OCI-LY3 (cell line): ENCODE measurements at regions not wholly inside any gene's neighbourhood (a gene's known extent, or its start where the extent isn't known, plus 50 kb on each side); places are given as distances from the start of the nearest gene placed in this dataset.

Experiments
- H2AFZ ChIP-seq: fragments of 200-600, 300-600 bp; shearing (Covaris generic); 2 replicates; pipeline ENCODE4 v1.6.0; 2014; ENCODE audit warnings: antibody characterized with exemption, low read depth, low read length
- H3K27ac ChIP-seq: fragments of 200-600, 300-600 bp; sonication (generic); 2 replicates; pipeline ENCODE4 v1.5.1; 2014; ENCODE audit warnings: mild to moderate bottlenecking, low read length, moderate library complexity, mixed read lengths
- H3K27me3 ChIP-seq: fragments of 200-600, 300-600 bp; sonication (generic); 2 replicates; pipeline ENCODE4 v1.6.1; 2014; ENCODE audit warnings: low read depth, low read length, mixed read lengths
- H3K36me3 ChIP-seq: fragments of 200-600, 300-600 bp; sonication (generic); replicated peaks from 2 replicates; pipeline ENCODE3; 2014; ENCODE audit warnings: low read depth, low read length, mixed read lengths
- H3K4me1 ChIP-seq: fragments of 300-600, 200-600 bp; sonication (generic); 2 replicates; pipeline ENCODE4 v1.6.1; 2014; ENCODE audit warnings: low read length, mixed read lengths
- H3K4me2 ChIP-seq: fragments of 200-600, 300-600 bp; sonication (generic); 2 replicates; pipeline ENCODE4 v1.6.1; 2014; ENCODE audit warnings: low read length, mixed read lengths
- H3K4me3 ChIP-seq: fragments of 300-600, 200-600 bp; sonication (generic); 2 replicates; pipeline ENCODE4 v1.5.1; 2014; ENCODE audit warnings: antibody characterized with exemption, mild to moderate bottlenecking, low read length, moderate library complexity
- H3K79me2 ChIP-seq: fragments of 300-600, 200-600 bp; shearing (Covaris generic); 2 replicates; pipeline ENCODE4 v1.6.1; 2014; ENCODE audit warnings: mild to moderate bottlenecking, low read length, mixed read lengths
- H3K9ac ChIP-seq: fragments of 300-600, 200-600 bp; shearing (Covaris generic); 2 replicates; pipeline ENCODE4 v1.6.0; 2014; ENCODE audit warnings: mild to moderate bottlenecking, low read length, moderate library complexity
- H3K9me3 ChIP-seq: fragments of 200-600, 300-600 bp; shearing (Covaris generic); 2 replicates; pipeline ENCODE4 v1.6.1; 2014; ENCODE audit warnings: low read length, mixed read lengths; ENCODE audit not compliant: insufficient read depth
- H4K20me1 ChIP-seq: fragments of 200-600, 300-600 bp; sonication (generic); 2 replicates; pipeline ENCODE4 v1.6.1; 2016; ENCODE audit warnings: low read length, mixed read lengths; ENCODE audit not compliant: insufficient read depth
- EZH2phosphoT487 ChIP-seq: fragments of 200-600 bp; shearing (Covaris generic); IDR thresholded peaks from 2 replicates; pipeline ENCODE4 v1.6.1; 2018; ENCODE audit warnings: antibody characterized with exemption, mixed run types, low read depth
- TF ChIP-seq, protein P1 (sequence below): fragments of 200-600, 300-600 bp; sonication (generic); IDR thresholded peaks from 2 replicates; pipeline ENCODE4 v1.5.1; 2014; ENCODE audit warnings: antibody characterized with exemption, low read length, low read depth

GRCh38 chr17:70230850-70231640 lies 61.7 kb downstream of the KCNJ2 start:
- TF ChIP-seq, protein P1, sequence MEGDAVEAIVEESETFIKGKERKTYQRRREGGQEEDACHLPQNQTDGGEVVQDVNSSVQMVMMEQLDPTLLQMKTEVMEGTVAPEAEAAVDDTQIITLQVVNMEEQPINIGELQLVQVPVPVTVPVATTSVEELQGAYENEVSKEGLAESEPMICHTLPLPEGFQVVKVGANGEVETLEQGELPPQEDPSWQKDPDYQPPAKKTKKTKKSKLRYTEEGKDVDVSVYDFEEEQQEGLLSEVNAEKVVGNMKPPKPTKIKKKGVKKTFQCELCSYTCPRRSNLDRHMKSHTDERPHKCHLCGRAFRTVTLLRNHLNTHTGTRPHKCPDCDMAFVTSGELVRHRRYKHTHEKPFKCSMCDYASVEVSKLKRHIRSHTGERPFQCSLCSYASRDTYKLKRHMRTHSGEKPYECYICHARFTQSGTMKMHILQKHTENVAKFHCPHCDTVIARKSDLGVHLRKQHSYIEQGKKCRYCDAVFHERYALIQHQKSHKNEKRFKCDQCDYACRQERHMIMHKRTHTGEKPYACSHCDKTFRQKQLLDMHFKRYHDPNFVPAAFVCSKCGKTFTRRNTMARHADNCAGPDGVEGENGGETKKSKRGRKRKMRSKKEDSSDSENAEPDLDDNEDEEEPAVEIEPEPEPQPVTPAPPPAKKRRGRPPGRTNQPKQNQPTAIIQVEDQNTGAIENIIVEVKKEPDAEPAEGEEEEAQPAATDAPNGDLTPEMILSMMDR: no peak
- no peak for TF ChIP-seq EZH2phosphoT487
- no peaks in the 10 kb centered on the region for H3K4me1 ChIP-seq

DNA sequence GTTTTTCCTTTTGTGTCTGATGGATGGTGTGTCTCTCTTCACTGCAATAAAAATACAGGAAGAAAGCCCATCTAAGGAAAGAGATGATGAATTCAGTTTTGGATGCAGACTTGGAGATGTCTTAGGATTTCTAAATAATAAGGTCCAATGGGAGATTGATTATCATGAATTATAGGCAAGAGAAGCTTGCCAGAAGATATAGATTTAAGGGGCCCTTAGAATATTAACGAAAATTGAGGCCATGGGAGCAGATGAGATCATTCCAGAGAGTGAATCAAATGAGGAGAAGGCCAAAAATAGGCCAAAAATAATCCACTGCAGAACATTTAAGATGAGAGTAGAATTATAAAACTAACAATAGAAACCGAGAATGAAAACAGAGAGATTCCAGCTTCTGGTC lies 63.1 kb downstream of the KCNJ2 start:
- H3K4me3 ChIP-seq: no peak overlapping the region
- H2AFZ ChIP-seq: no peak overlapping the region
- H3K36me3 ChIP-seq: no peaks in the 10 kb centered on the region
- TF ChIP-seq EZH2phosphoT487: no peak
- TF ChIP-seq, protein P1: no peak
- no peak overlapping the region for H3K9ac ChIP-seq
- no peaks in the 10 kb centered on the region for H4K20me1 ChIP-seq
- no peak overlapping the region for H3K4me2 ChIP-seq
- H3K27me3 ChIP-seq: no peaks in the 10 kb centered on the region
- no peaks in the 10 kb centered on the region for H3K79me2 ChIP-seq
- H3K9me3 ChIP-seq: no peaks in the 10 kb centered on the region
- H3K4me1 ChIP-seq: no peaks in the 10 kb centered on the region
- no peak overlapping the region for H3K27ac ChIP-seq

More at GRCh38 chr17:70230850-70231640, 61.7 kb downstream of the KCNJ2 start:
- H3K27me3 ChIP-seq: no peaks in the 10 kb centered on the region
- H3K27ac ChIP-seq: no peak overlapping the region
- H3K79me2 ChIP-seq: no peaks in the 10 kb centered on the region
- H2AFZ ChIP-seq: no peak overlapping the region
- H3K36me3 ChIP-seq: no peaks in the 10 kb centered on the region
- no peak overlapping the region for H3K9ac ChIP-seq
- no peaks in the 10 kb centered on the region for H4K20me1 ChIP-seq
- H3K4me2 ChIP-seq: no peak overlapping the region
- no peak overlapping the region for H3K4me3 ChIP-seq
- H3K9me3 ChIP-seq: no peaks in the 10 kb centered on the region

DNA sequence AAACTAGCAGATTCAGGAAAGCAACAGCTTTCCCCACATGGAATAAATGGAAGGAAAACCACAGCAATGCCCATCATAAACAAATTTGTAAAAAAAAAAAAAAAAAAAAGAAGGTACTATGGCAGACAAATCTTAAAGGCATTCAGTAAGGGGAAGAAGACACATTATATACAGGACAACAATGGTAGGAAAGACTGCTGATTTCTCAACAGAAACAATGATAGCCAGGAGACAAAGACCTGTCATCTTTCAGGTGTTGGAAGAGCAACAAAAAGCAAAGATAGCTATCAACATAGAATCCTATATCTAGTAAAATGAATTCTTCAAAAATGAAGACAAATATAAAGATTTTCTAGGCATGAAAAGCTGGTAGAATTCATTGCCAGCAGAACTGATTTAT lies 65.9 kb downstream of the KCNJ2 start:
- Histone ChIP-seq H3K27ac (no peak overlapping the region), H3K27me3 (no peaks in the 10 kb centered on the region), H3K9ac (no peak overlapping the region), H4K20me1 (no peaks in the 10 kb centered on the region), H3K4me3 (no peak overlapping the region), H3K79me2 (no peaks in the 10 kb centered on the region), H2AFZ (no peak overlapping the region), H3K4me2 (no peak overlapping the region), H3K9me3 (no peaks in the 10 kb centered on the region), H3K36me3 (no peaks in the 10 kb centered on the region), H3K4me1 (no peaks in the 10 kb centered on the region)
- no peak for TF ChIP-seq EZH2phosphoT487
- TF ChIP-seq, protein P1: no peak

- H3K4me1 ChIP-seq: peaks cover 6% of the 10 kb centered on the region; the same call in 1 of the 2 replicates
- no peaks in the 10 kb centered on the region for H4K20me1 ChIP-seq
- no peak for TF ChIP-seq EZH2phosphoT487
- TF ChIP-seq, protein P1: no peak
- H3K27ac ChIP-seq: no peak overlapping the region
- H3K4me3 ChIP-seq: no peak overlapping the region
- no peak overlapping the region for H3K4me2 ChIP-seq
- no peaks in the 10 kb centered on the region for H3K36me3 ChIP-seq
- no peak overlapping the region for H2AFZ ChIP-seq
- no peak overlapping the region for H3K9ac ChIP-seq
- H3K9me3 ChIP-seq: no peaks in the 10 kb centered on the region
- no peaks in the 10 kb centered on the region for H3K27me3 ChIP-seq
- H3K79me2 ChIP-seq: no peaks in the 10 kb centered on the region
These were observed 68.9 kb downstream of the KCNJ2 start for GRCh38 chr17:70238228-70238627.
